Activated CD8-positive, alpha-beta T cell treated with anti-CD3 and anti-CD28 coated beads for 36 hours (primary cell): ENCODE measurements at regions not wholly inside any gene's neighbourhood (a gene's known extent, or its start where the extent isn't known, plus 50 kb on each side); places are given as distances from the start of the nearest gene placed in this dataset.
"Not testable (repeated sequence)": the region's sequence is repeated elsewhere in the genome, so short reads cannot be mapped to it uniquely, and the experiment has no call there.

ENCODE experiments used
- ATAC-seq: fragments of 200-7000 bp; cut with Tn5 transposase; one replicate; pipeline ENCODE4 v1.10.0; 2021; ENCODE audit warnings: mild to moderate bottlenecking, moderate library complexity
- CTCF ChIA-PET: fragments of 350-600 bp; sonication (Branson Sonifier 250); formaldehyde crosslinking; loops from one replicate; lab custom pipeline; 2021; ENCODE audit warnings: antibody characterized with exemption; lab: Charles Lee
- POLR2A ChIA-PET: fragments of 350-600 bp; sonication (Branson Sonifier 250); formaldehyde crosslinking; loops from one replicate; lab custom pipeline; 2021; ENCODE audit warnings: antibody characterized with exemption; lab: Charles Lee
- DNase-seq: peaks from one replicate; pipeline ENCODE4 v3.0.0-alpha.2; 2020
- H3K27ac Mint-ChIP-seq: one replicate; pipeline ENCODE4 v1.8.0; 2021; ENCODE audit warnings: mild to moderate bottlenecking, mixed read lengths
- H3K27me3 Mint-ChIP-seq: one replicate; pipeline ENCODE4 v1.8.0; 2021; ENCODE audit warnings: mixed read lengths
- H3K36me3 Mint-ChIP-seq: one replicate; pipeline ENCODE4 v1.8.0; 2021; ENCODE audit warnings: low read depth, mixed read lengths
- H3K4me1 Mint-ChIP-seq: one replicate; pipeline ENCODE4 v1.8.0; 2021; ENCODE audit warnings: low read depth, mixed read lengths
- H3K4me3 Mint-ChIP-seq: one replicate; pipeline ENCODE4 v1.8.0; 2021; ENCODE audit warnings: mild to moderate bottlenecking, moderate library complexity, mixed read lengths
- H3K9me3 Mint-ChIP-seq: one replicate; pipeline ENCODE4 v1.8.0; 2021; ENCODE audit warnings: mixed read lengths
- CTCF ChIP-seq: fragments of 200-600 bp; IDR thresholded peaks from one replicate; pipeline ENCODE4 v1.8.0; 2022; ENCODE audit warnings: antibody characterized with exemption, mild to moderate bottlenecking
- intact Hi-C: fragments of 100-400 bp; cut with micrococcal nuclease; formaldehyde crosslinking; loops from one replicate; pipeline ENCODE4 v1.10.0; 2022

GRCh38 chr12:4833524-4833923 lies 76.2 kb upstream of the KCNA1 start:
- no peak for DNase-seq
- no peak for ATAC-seq
- no peak overlapping the region for H3K27ac Mint-ChIP-seq
- H3K27me3 Mint-ChIP-seq, result peaks cover 4% of the 10 kb centered on the region
- intact Hi-C loops, result no loop called here
- no peak for TF ChIP-seq CTCF
- H3K4me3 Mint-ChIP-seq, result no peak overlapping the region
- peaks cover 34% of the 10 kb centered on the region for H3K4me1 Mint-ChIP-seq
- POLR2A ChIA-PET, result interaction anchor here (1.4 kb wide), 1 partner anchor 223 kb away, joined by 5 read pairs; no protein-coding TSS in a partner anchor
- peaks cover 3% of the 10 kb centered on the region for H3K9me3 Mint-ChIP-seq
- H3K36me3 Mint-ChIP-seq, result no peaks in the 10 kb centered on the region
- CTCF ChIA-PET, result interaction anchor here (1.6 to 2.0 kb wide), 2 partner anchors 16 to 22 kb away, joined by 6 to 7 read pairs; no protein-coding TSS in a partner anchor

- intact Hi-C loops, H3K36me3 Mint-ChIP-seq, DNase-seq, H3K27ac Mint-ChIP-seq, H3K9me3 Mint-ChIP-seq, H3K4me1 Mint-ChIP-seq, ATAC-seq, POLR2A ChIA-PET, H3K4me3 Mint-ChIP-seq: not testable (repeated sequence)
- peaks cover 16% of the 10 kb centered on the region for H3K27me3 Mint-ChIP-seq
- CTCF ChIA-PET, result interaction anchor here (1.1 to 1.5 kb wide), 2 partner anchors 13 to 16 kb away, joined by 4 to 7 read pairs; no protein-coding TSS in a partner anchor
These were observed 67.3 kb upstream of the KCNA1 start for GRCh38 chr12:4842401-4842800.

GRCh38 chr12:4843907-4844306 lies 65.8 kb upstream of the KCNA1 start:
- Mint-ChIP-seq H3K27me3 (peaks cover 10% of the 10 kb centered on the region), H3K4me3 (no peak overlapping the region), H3K4me1 (no peaks in the 10 kb centered on the region), H3K27ac (no peak overlapping the region), H3K9me3 (no peaks in the 10 kb centered on the region), H3K36me3 (no peaks in the 10 kb centered on the region)
- intact Hi-C loops, result no loop called here
- TF ChIP-seq CTCF, result no peak
- ATAC-seq, result no peak
- ChIA-PET POLR2A (no interaction called here), CTCF (no interaction called here)
- DNase-seq, result no peak

GRCh38 chr12:4847713-4848112 lies 62.0 kb upstream of the KCNA1 start:
- intact Hi-C loops, result no loop called here
- ChIA-PET POLR2A (no interaction called here), CTCF (interaction anchor here (1.0 to 2.7 kb wide), 2 partner anchors 11 to 25 kb away, joined by 3 to 32 read pairs; no protein-coding TSS in a partner anchor)
- Mint-ChIP-seq H3K36me3 (no peaks in the 10 kb centered on the region), H3K27ac (no peak overlapping the region), H3K27me3 (peaks cover 3% of the 10 kb centered on the region), H3K4me1 (no peaks in the 10 kb centered on the region), H3K9me3 (no peaks in the 10 kb centered on the region), H3K4me3 (no peak overlapping the region)
- DNase-seq, result no peak
- no peak for TF ChIP-seq CTCF
- ATAC-seq, result no peak

- Mint-ChIP-seq H3K4me3 (no peak overlapping the region), H3K9me3 (no peaks in the 10 kb centered on the region), H3K27ac (no peak overlapping the region), H3K4me1 (no peaks in the 10 kb centered on the region), H3K27me3 (peaks cover 1% of the 10 kb centered on the region), H3K36me3 (no peaks in the 10 kb centered on the region)
- TF ChIP-seq CTCF, result peak; percentile 77
- intact Hi-C loops, result no loop called here
- CTCF ChIA-PET, result interaction anchor here (0.9 to 2.7 kb wide), 6 partner anchors 9 to 42 kb away, joined by 3 to 32 read pairs (median 5); no protein-coding TSS in a partner anchor
- ATAC-seq (peak; percentile 60), DNase-seq (peak; percentile 35)
- POLR2A ChIA-PET, result interaction anchor here (0.7 kb wide), 1 partner anchor 172 kb away, joined by 3 read pairs; no protein-coding TSS in a partner anchor
These were observed 60.6 kb upstream of the KCNA1 start for GRCh38 chr12:4849115-4849541.
